ENCODE measurements at regions not wholly inside any gene's neighbourhood (a gene's known extent, or its start where the extent isn't known, plus 50 kb on each side); places are given as distances from the start of the nearest gene placed in this dataset.

- Histone ChIP-seq H3K4me3 (no peak overlapping the region), H3K27ac (no peak overlapping the region)
- TF ChIP-seq CTCF (IDR thresholded peaks at IDR 0.05) = no peak
Measured at GRCh38 chr14:63781686-63782085, 53.8 kb upstream of the SGPP1 start.

DNA sequence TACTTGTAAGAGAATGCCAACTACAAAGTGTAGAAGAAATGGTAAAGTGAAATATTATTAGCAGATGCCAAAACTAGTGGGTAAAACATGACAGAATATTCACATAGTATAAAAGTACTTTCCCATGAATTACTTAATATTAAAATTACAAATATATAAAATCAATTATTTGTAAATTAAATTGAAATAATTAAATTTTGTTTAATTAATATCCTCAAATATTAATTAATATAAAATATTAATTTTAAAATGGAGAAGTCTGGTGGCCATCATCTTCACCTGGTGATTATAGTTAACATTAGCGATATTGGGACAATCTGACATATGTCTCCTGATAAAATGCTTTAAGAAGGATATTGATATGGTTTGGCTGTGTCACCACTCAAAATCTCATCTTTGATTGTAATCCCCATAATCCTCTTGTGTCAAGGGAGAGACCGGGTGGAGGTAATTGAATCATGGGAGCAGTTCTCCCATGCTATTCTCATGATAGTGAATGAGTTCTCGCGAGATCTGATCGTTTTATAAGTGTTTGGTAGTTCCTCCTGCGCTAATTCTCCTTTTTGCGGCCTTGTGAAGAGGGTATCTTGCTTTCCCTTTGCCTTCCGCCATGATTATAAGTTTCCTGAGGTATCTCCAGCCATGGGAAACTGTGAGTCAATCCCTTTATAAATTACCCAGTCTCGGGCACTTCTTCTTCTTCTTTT lies 55.0 kb upstream of the SGPP1 start:
- DNase-seq (ENCODE audit: low spot score) = no peak
- no peak for TF ChIP-seq CTCF (IDR thresholded peaks at IDR 0.05)
- Histone ChIP-seq H3K4me3 (no peak overlapping the region), H3K27ac (no peak overlapping the region)

More at GRCh38 chr14:63781686-63782085, 53.8 kb upstream of the SGPP1 start:
- DNase-seq (ENCODE audit: low spot score) = no peak

DNA sequence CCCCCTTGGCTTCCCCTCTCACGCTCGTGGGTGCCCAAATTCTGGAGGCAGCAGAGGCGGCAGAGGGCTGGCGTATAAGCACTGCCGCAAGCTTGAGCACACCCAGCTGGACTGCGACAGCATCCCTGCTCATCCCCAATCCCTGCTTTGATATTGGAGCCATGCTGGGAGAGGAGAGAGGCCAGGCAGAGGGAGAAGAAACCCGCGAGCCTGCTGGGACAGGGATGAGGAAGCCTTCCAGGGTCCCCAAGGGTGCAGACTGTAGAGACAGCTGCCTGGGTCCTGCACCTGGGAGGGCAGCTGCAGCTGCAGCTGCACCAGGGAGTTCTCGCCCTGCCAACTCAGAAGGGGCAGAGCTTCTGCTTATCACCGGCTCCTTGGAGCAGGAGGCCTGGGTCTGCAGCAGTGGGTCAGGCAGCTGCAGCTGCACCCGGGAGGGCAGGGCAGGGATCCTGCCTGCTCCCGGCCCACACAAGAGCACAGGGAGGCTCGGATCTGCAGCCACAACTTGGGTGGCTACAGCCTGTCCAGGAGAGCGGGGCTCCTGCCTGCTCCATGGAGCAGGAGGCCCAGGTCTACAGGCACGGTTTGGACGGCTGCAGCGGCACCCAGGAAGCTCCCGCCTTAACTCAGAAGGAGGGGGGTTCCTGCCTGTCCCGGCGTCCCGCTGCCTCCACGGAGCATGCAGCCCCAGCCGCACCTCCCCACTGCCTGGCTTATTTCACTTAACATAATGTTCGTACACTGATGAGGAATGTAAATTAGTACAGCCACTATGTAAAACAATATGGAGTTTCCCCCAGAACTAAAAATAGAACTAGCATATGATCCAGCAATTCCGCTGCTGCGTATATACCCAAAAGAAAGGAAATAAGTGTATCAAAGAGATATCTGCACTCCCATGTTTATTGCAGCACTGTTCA lies 60.4 kb upstream of the SGPP1 start:
- no peak for TF ChIP-seq CTCF (IDR thresholded peaks at IDR 0.05)
- Histone ChIP-seq H3K4me3 (peak overlapping the region; percentile 32), H3K27ac (no peak overlapping the region)
- DNase-seq (ENCODE audit: low spot score) = no peak

DNA sequence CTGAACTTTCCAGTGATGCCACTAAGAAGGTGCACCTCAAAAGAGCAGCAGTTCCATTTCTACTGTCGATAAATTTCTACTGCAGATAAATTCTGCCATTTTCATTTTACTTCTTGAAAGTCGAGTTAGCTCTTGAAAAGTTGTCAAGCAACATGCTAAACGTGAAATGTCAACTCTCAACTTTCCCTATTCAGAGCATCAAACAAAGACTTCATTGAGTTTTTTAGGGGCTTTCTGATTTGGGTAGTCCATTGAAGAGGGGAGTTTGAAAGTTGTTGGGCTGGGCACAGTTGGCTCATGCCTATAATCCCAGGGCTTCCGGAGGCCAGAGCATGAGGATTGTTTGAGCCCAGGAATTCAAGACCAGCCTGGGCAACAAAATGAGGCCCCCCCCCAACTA lies 59.4 kb upstream of the SYNE2 start:
- no peak for DNase-seq (ENCODE audit: low spot score)
- no peak for TF ChIP-seq CTCF (IDR thresholded peaks at IDR 0.05)
- Histone ChIP-seq H3K4me3 (no peak overlapping the region), H3K27ac (no peak overlapping the region)

- no peak for DNase-seq (ENCODE audit: low spot score)
- Histone ChIP-seq H3K27ac (no peak overlapping the region), H3K4me3 (no peak overlapping the region)
- TF ChIP-seq CTCF (IDR thresholded peaks at IDR 0.05) = no peak
Measured at GRCh38 chr14:63795532-63795931, 57.3 kb upstream of the SYNE2 start.

DNA sequence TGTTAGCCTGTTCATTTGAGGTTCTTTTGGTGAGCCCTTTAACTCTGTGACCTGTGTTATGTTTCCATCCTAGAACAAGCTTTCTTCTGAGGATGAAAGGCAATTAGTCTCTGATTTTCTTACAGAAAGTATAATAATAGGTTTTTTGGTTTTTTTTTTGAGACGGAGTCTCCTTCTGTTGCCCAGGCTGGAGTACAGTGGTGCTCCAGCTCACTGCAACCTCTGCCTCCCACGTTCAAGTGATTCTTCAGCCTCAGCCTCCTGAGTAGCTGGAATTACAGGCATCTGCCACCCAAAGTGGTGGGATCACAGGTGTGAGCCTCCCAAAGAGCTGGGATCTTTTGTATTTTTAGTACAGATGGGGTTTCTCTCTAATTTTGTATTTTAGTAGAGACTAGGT lies 52.7 kb upstream of the SYNE2 start:
- DNase-seq (ENCODE audit: low spot score) = no peak

More for the DNA sequence above, 52.7 kb upstream of the SYNE2 start:
- Histone ChIP-seq H3K4me3 (peak overlapping the region; percentile 55), H3K27ac (no peak overlapping the region)
- TF ChIP-seq CTCF (IDR thresholded peaks at IDR 0.05) = no peak
